GM12878 (cell line): ENCODE measurements at regions not wholly inside any gene's neighbourhood (a gene's known extent, or its start where the extent isn't known, plus 50 kb on each side); places are given as distances from the start of the nearest gene placed in this dataset.

Experiments
- ATAC-seq: fragments of 200-7000 bp; cut with Tn5 transposase; 3 replicates; pipeline ENCODE4 v1.9.1; 2020; ENCODE audit warnings: mild to moderate bottlenecking, moderate library complexity
- BruUV-seq: library from RNA; stranded (reverse); fragments of 400-500 nt; replicated peaks from 2 replicates; lab custom pipeline; 2021; lab: Mats Ljungman, UMichigan
- CTCF ChIA-PET: fragments of 300-600 bp; sonication (Branson Sonifier 250); formaldehyde crosslinking; extraction: SDS; loops from one replicate; lab custom pipeline; 2021; ENCODE audit warnings: inconsistent platforms; lab: Yijun Ruan, JAX
- POLR2A ChIA-PET: fragments of 350-600 bp; formaldehyde crosslinking; extraction: SDS; loops from one replicate; lab custom pipeline; 2021; ENCODE audit warnings: inconsistent platforms; lab: Charles Lee
- RAD21 ChIA-PET: fragments of 300-600 bp; sonication (Branson Sonifier 250); formaldehyde crosslinking; loops from one replicate; lab custom pipeline; 2023; ENCODE audit warnings: antibody characterized with exemption; ENCODE audit not compliant: unreplicated experiment; lab: Charles Lee
- SMC1A ChIA-PET: fragments of 300-600 bp; sonication (Branson Sonifier 250); formaldehyde crosslinking; loops from one replicate; lab custom pipeline; 2023; ENCODE audit not compliant: unreplicated experiment, uncharacterized antibody; lab: Charles Lee
- DNase-seq: peaks from one replicate; pipeline ENCODE4 v3.0.0-alpha.2; 2011; ENCODE audit warnings: low read depth, low spot score
- FAIRE-seq: peaks from 3 replicates; lab custom pipeline; 2011; peaks lifted over from hg19 to GRCh38; lab: Jason Lieb, UNC
- H2AFZ ChIP-seq: 2 replicates; pipeline ENCODE4 v1.6.0; 2011; ENCODE audit warnings: low read depth, low read length, control low read depth; ENCODE audit not compliant: control insufficient read depth
- H3K27ac ChIP-seq: 2 replicates; pipeline ENCODE4 v1.5.1; 2011; ENCODE audit warnings: control low read depth; ENCODE audit not compliant: control insufficient read depth, insufficient read depth
- H3K27me3 ChIP-seq, 2 experiments: replicated peaks in 1 of 2; 2 replicates each; pipeline versions ENCODE4 v1.6.0 to v1.6.1; 2011; ENCODE audit warnings: low read length in 1 of 2; ENCODE audit not compliant: control insufficient read depth in 2 of 2, insufficient read depth in 2 of 2
- H3K36me3 ChIP-seq, 2 experiments: 2 replicates each; pipeline ENCODE4 v1.5.1; 2011; ENCODE audit warnings: low read length in 1 of 2; ENCODE audit not compliant: control insufficient read depth in 2 of 2, insufficient read depth in 2 of 2
- H3K4me1 ChIP-seq: 2 replicates; pipeline ENCODE4 v1.6.1; 2011; ENCODE audit warnings: mild to moderate bottlenecking, low read length, moderate library complexity, mixed read lengths; ENCODE audit not compliant: control insufficient read depth, insufficient read depth
- H3K4me2 ChIP-seq: 2 replicates; pipeline ENCODE4 v1.6.0; 2011; ENCODE audit warnings: control low read depth; ENCODE audit not compliant: control insufficient read depth, insufficient read depth
- H3K4me3 ChIP-seq: fragments of 200-600 bp; sonication (generic); 2 replicates; pipeline ENCODE4 v1.5.1; 2016
- H3K79me2 ChIP-seq: 2 replicates; pipeline ENCODE4 v1.6.0; 2011; ENCODE audit warnings: low read length; ENCODE audit not compliant: control insufficient read depth, insufficient read depth
- H3K9ac ChIP-seq: 2 replicates; pipeline ENCODE4 v1.8.0; 2011; ENCODE audit warnings: low read length, control low read depth, mixed read lengths; ENCODE audit not compliant: control insufficient read depth, insufficient read depth
- H3K9me3 ChIP-seq: replicated peaks from 3 replicates; pipeline ENCODE4 v1.5.1; 2011; ENCODE audit warnings: mild to moderate bottlenecking, low read length; ENCODE audit not compliant: control insufficient read depth, insufficient read depth
- H4K20me1 ChIP-seq: 2 replicates; pipeline ENCODE4 v1.6.0; 2011; ENCODE audit not compliant: control insufficient read depth, insufficient read depth
- DPF2 ChIP-seq: fragments of 450-650 bp; IDR thresholded peaks from 2 replicates; pipeline ENCODE4 v1.6.1; 2017; ENCODE audit warnings: mild to moderate bottlenecking
- KAT2A ChIP-seq: conservative IDR thresholded peaks from 2 replicates; pipeline ENCODE4 v1.6.1; 2011; ENCODE audit warnings: low read depth, low read length; ENCODE audit not compliant: control insufficient read depth
- SIN3A ChIP-seq: IDR thresholded peaks from 2 replicates; pipeline ENCODE4 v1.6.1; 2012; ENCODE audit warnings: low read depth, low read length, improper control_type of control experiment
- WRNIP1 ChIP-seq: IDR thresholded peaks from 2 replicates; pipeline ENCODE4 v1.6.1; 2011; ENCODE audit warnings: low read depth, low read length, improper control_type of control experiment, borderline replicate concordance
- WGBS: methylation state at CpG from one replicate; pipeline ENCODE4 v1.1.6; 2016; ENCODE audit warnings: low lambda C conversion rate; ENCODE audit not compliant: insufficient replicate concordance, insufficient coverage; ENCODE audit errors: missing lambda C conversion rate; 5-methylcytosine and 5-hydroxymethylcytosine counted together
- in situ Hi-C: fragments of 300-500 bp; cut with MboI; formaldehyde crosslinking; loops from 9 replicates; pipeline ENCODE4 v1.14.3; 2018; ENCODE audit warnings: mixed read lengths
- intact Hi-C: fragments of 100-400 bp; cut with micrococcal nuclease; formaldehyde crosslinking; loops from one replicate; pipeline ENCODE4 v1.14.2; 2022; ENCODE audit not compliant: unreplicated experiment
- TF ChIP-seq, protein P1 (sequence below): fragments of 450-650 bp; IDR thresholded peaks from 2 replicates; pipeline ENCODE4 v1.6.1; 2017; ENCODE audit warnings: antibody characterized with exemption, mild to moderate bottlenecking, moderate library complexity
- TF ChIP-seq, protein P2 (sequence below): fragments of 450-650 bp; IDR thresholded peaks from 2 replicates; pipeline ENCODE4 v1.6.1; 2018; ENCODE audit warnings: borderline replicate concordance, mild to moderate bottlenecking; ENCODE audit not compliant: partially characterized antibody
- TF ChIP-seq, protein P3 (sequence below): fragments of 450-650 bp; formaldehyde crosslinking; IDR thresholded peaks from 2 replicates; pipeline ENCODE4 v1.5.0; 2022; ENCODE audit warnings: mild to moderate bottlenecking, missing genetic modification characterization
- TF ChIP-seq, protein P4 (sequence below): IDR thresholded peaks from 2 replicates; pipeline ENCODE4 v1.6.1; 2011; ENCODE audit warnings: mild to moderate bottlenecking, low read depth, low read length, moderate library complexity; ENCODE audit not compliant: insufficient replicate concordance
- TF ChIP-seq, protein P5 (sequence below): IDR thresholded peaks from 2 replicates; pipeline ENCODE4 v1.6.1; 2012; ENCODE audit warnings: low read depth, low read length, improper control_type of control experiment

DNA sequence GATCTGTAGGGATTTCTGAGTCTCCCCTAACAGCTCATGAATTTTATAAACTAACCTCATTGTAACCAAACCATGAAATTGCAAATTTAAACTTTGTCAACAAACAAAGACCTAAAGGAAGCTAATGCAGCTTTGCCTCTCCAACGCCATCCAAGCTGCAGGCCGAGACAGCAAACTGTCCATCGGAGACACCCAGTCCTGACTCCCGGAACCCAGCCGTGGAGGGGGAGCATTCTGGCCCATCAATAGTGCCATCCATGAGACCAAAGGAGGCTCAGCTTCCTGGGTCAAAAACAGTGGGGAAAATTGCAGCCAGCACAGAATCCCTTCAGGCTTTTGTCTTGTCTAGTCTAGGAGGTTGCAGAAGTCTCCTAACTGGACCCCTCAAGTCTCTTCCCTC lies 147.6 kb upstream of the OPCML start:
- intact Hi-C loops = no loop called here
- WGBS = 16% methylated on average over 5 of the region's 5 CpGs
- TF ChIP-seq, protein P1, sequence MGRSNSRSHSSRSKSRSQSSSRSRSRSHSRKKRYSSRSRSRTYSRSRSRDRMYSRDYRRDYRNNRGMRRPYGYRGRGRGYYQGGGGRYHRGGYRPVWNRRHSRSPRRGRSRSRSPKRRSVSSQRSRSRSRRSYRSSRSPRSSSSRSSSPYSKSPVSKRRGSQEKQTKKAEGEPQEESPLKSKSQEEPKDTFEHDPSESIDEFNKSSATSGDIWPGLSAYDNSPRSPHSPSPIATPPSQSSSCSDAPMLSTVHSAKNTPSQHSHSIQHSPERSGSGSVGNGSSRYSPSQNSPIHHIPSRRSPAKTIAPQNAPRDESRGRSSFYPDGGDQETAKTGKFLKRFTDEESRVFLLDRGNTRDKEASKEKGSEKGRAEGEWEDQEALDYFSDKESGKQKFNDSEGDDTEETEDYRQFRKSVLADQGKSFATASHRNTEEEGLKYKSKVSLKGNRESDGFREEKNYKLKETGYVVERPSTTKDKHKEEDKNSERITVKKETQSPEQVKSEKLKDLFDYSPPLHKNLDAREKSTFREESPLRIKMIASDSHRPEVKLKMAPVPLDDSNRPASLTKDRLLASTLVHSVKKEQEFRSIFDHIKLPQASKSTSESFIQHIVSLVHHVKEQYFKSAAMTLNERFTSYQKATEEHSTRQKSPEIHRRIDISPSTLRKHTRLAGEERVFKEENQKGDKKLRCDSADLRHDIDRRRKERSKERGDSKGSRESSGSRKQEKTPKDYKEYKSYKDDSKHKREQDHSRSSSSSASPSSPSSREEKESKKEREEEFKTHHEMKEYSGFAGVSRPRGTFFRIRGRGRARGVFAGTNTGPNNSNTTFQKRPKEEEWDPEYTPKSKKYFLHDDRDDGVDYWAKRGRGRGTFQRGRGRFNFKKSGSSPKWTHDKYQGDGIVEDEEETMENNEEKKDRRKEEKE = no peak
- TF ChIP-seq DPF2 (no peak), SIN3A (no peak), KAT2A (no peak), WRNIP1 (no peak)
- TF ChIP-seq, protein P2, sequence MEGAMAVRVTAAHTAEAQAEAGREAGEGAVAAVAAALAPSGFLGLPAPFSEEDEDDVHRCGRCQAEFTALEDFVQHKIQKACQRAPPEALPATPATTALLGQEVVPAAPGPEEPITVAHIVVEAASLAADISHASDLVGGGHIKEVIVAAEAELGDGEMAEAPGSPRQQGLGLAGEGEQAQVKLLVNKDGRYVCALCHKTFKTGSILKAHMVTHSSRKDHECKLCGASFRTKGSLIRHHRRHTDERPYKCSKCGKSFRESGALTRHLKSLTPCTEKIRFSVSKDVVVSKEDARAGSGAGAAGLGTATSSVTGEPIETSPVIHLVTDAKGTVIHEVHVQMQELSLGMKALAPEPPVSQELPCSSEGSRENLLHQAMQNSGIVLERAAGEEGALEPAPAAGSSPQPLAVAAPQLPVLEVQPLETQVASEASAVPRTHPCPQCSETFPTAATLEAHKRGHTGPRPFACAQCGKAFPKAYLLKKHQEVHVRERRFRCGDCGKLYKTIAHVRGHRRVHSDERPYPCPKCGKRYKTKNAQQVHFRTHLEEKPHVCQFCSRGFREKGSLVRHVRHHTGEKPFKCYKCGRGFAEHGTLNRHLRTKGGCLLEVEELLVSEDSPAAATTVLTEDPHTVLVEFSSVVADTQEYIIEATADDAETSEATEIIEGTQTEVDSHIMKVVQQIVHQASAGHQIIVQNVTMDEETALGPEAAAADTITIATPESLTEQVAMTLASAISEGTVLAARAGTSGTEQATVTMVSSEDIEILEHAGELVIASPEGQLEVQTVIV = no peak
- TF ChIP-seq, protein P3, sequence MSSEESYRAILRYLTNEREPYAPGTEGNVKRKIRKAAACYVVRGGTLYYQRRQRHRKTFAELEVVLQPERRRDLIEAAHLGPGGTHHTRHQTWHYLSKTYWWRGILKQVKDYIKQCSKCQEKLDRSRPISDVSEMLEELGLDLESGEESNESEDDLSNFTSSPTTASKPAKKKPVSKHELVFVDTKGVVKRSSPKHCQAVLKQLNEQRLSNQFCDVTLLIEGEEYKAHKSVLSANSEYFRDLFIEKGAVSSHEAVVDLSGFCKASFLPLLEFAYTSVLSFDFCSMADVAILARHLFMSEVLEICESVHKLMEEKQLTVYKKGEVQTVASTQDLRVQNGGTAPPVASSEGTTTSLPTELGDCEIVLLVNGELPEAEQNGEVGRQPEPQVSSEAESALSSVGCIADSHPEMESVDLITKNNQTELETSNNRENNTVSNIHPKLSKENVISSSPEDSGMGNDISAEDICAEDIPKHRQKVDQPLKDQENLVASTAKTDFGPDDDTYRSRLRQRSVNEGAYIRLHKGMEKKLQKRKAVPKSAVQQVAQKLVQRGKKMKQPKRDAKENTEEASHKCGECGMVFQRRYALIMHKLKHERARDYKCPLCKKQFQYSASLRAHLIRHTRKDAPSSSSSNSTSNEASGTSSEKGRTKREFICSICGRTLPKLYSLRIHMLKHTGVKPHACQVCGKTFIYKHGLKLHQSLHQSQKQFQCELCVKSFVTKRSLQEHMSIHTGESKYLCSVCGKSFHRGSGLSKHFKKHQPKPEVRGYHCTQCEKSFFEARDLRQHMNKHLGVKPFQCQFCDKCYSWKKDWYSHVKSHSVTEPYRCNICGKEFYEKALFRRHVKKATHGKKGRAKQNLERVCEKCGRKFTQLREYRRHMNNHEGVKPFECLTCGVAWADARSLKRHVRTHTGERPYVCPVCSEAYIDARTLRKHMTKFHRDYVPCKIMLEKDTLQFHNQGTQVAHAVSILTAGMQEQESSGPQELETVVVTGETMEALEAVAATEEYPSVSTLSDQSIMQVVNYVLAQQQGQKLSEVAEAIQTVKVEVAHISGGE (CRISPR knock-in tag) = no peak
- TF ChIP-seq, protein P4, sequence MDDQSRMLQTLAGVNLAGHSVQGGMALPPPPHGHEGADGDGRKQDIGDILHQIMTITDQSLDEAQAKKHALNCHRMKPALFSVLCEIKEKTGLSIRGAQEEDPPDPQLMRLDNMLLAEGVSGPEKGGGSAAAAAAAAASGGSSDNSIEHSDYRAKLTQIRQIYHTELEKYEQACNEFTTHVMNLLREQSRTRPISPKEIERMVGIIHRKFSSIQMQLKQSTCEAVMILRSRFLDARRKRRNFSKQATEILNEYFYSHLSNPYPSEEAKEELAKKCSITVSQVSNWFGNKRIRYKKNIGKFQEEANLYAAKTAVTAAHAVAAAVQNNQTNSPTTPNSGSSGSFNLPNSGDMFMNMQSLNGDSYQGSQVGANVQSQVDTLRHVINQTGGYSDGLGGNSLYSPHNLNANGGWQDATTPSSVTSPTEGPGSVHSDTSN = no peak
- TF ChIP-seq, protein P5, sequence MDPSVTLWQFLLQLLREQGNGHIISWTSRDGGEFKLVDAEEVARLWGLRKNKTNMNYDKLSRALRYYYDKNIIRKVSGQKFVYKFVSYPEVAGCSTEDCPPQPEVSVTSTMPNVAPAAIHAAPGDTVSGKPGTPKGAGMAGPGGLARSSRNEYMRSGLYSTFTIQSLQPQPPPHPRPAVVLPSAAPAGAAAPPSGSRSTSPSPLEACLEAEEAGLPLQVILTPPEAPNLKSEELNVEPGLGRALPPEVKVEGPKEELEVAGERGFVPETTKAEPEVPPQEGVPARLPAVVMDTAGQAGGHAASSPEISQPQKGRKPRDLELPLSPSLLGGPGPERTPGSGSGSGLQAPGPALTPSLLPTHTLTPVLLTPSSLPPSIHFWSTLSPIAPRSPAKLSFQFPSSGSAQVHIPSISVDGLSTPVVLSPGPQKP = no peak

More for the DNA sequence above, 147.6 kb upstream of the OPCML start:
- Histone ChIP-seq H3K4me3 (no peak overlapping the region), H3K27ac (no peak overlapping the region), H3K79me2 (no peaks in the 10 kb centered on the region), H3K4me1 (no peaks in the 10 kb centered on the region), H3K4me2 (no peak overlapping the region), H3K9me3 (no peaks in the 10 kb centered on the region), H3K27me3 (peaks cover 0 to 2% of the 10 kb centered on the region in 2 experiments; a peak in 2 of 4 replicates), H2AFZ (no peak overlapping the region), H3K36me3 (no peaks in the 10 kb centered on the region), H3K9ac (no peak overlapping the region), H4K20me1 (no peaks in the 10 kb centered on the region)
- ChIA-PET POLR2A (no interaction called here), RAD21 (no interaction called here), CTCF (no interaction called here), SMC1A (no interaction called here)
- DNase-seq = no peak
- in situ Hi-C loops = no loop called here
- no TSS peak for BruUV-seq
- FAIRE-seq = no peak
- ATAC-seq = no peak
